ENCODE measurements at regions not wholly inside any gene's neighbourhood (a gene's known extent, or its start where the extent isn't known, plus 50 kb on each side); places are given as distances from the start of the nearest gene placed in this dataset.

DNA sequence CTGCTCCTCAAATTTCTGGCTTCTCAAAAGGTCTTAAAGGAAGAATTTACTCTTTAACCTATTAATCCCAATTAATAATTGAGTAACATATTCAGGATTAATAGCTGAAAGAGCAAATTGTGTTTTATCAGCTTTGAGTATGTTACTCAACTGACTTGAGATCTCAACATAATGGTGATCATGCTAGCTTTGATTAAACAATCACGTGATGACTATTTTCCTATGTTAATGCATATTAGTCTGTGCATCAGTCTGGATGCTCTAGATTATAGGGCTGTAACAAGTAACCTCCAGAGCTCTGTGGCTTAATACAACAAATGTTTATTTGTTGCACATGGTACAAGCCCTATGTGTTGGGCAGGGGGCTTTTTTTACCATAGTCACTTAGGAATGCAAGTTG is 313.4 kb upstream of the BTBD3 start:
- H2AFZ ChIP-seq (ENCODE audit: low read depth, low read length), result no peak overlapping the region
- H3K4me3 ChIP-seq (ENCODE audit: low read length), result no peak overlapping the region
- H4K20me1 ChIP-seq (ENCODE audit: insufficient read depth), result no peaks in the 10 kb centered on the region
- H3K9ac ChIP-seq (ENCODE audit: low read length), result no peak overlapping the region
- no peaks in the 10 kb centered on the region for H3K36me3 ChIP-seq (ENCODE audit: insufficient read depth, low read length)
- no peak overlapping the region for H3K4me2 ChIP-seq (ENCODE audit: low read length)
- H3K79me2 ChIP-seq (replicated peaks; ENCODE audit: insufficient read depth, low read length), result no peaks in the 10 kb centered on the region
- no peak overlapping the region for H3K27ac ChIP-seq (ENCODE audit: low read length)
- H3K9me2 ChIP-seq (ENCODE audit: insufficient read depth, low read length), result no peaks in the 10 kb centered on the region
- no peaks in the 10 kb centered on the region for H3F3A ChIP-seq (ENCODE audit: insufficient read depth, low read length, poor library complexity, severe bottlenecking)
- H3K27me3 ChIP-seq (ENCODE audit: insufficient read depth, low read depth, low read length), result no peaks in the 10 kb centered on the region
- H3K9me3 ChIP-seq (ENCODE audit: low read length), result no peaks in the 10 kb centered on the region
- TF ChIP-seq EZH2 (IDR thresholded peaks at IDR 0.05; ENCODE audit: borderline replicate concordance, insufficient read depth, low read length, poor library complexity, severe bottlenecking) (no peak), TAF1 (IDR thresholded peaks at IDR 0.05; ENCODE audit: low read depth) (no peak), POLR2AphosphoS5 (IDR thresholded peaks at IDR 0.05) (no peak), RAD21 (conservative IDR thresholded peaks at IDR 0.05) (no peak), SMC3 (conservative IDR thresholded peaks at IDR 0.05; ENCODE audit: poor library complexity) (no peak), MXI1 (conservative IDR thresholded peaks at IDR 0.05; ENCODE audit: poor library complexity, severe bottlenecking) (no peak), EP300 (conservative IDR thresholded peaks at IDR 0.05; ENCODE audit: poor library complexity, severe bottlenecking) (no peak)
- TF ChIP-seq, protein P1, sequence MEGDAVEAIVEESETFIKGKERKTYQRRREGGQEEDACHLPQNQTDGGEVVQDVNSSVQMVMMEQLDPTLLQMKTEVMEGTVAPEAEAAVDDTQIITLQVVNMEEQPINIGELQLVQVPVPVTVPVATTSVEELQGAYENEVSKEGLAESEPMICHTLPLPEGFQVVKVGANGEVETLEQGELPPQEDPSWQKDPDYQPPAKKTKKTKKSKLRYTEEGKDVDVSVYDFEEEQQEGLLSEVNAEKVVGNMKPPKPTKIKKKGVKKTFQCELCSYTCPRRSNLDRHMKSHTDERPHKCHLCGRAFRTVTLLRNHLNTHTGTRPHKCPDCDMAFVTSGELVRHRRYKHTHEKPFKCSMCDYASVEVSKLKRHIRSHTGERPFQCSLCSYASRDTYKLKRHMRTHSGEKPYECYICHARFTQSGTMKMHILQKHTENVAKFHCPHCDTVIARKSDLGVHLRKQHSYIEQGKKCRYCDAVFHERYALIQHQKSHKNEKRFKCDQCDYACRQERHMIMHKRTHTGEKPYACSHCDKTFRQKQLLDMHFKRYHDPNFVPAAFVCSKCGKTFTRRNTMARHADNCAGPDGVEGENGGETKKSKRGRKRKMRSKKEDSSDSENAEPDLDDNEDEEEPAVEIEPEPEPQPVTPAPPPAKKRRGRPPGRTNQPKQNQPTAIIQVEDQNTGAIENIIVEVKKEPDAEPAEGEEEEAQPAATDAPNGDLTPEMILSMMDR (IDR thresholded peaks at IDR 0.05; ENCODE audit: poor library complexity, severe bottlenecking), result no peak
- TF ChIP-seq, protein P2, sequence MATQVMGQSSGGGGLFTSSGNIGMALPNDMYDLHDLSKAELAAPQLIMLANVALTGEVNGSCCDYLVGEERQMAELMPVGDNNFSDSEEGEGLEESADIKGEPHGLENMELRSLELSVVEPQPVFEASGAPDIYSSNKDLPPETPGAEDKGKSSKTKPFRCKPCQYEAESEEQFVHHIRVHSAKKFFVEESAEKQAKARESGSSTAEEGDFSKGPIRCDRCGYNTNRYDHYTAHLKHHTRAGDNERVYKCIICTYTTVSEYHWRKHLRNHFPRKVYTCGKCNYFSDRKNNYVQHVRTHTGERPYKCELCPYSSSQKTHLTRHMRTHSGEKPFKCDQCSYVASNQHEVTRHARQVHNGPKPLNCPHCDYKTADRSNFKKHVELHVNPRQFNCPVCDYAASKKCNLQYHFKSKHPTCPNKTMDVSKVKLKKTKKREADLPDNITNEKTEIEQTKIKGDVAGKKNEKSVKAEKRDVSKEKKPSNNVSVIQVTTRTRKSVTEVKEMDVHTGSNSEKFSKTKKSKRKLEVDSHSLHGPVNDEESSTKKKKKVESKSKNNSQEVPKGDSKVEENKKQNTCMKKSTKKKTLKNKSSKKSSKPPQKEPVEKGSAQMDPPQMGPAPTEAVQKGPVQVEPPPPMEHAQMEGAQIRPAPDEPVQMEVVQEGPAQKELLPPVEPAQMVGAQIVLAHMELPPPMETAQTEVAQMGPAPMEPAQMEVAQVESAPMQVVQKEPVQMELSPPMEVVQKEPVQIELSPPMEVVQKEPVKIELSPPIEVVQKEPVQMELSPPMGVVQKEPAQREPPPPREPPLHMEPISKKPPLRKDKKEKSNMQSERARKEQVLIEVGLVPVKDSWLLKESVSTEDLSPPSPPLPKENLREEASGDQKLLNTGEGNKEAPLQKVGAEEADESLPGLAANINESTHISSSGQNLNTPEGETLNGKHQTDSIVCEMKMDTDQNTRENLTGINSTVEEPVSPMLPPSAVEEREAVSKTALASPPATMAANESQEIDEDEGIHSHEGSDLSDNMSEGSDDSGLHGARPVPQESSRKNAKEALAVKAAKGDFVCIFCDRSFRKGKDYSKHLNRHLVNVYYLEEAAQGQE (IDR thresholded peaks at IDR 0.05; ENCODE audit: borderline replicate concordance), result no peak

GRCh38 chr20:11607047-11607446 is 310.6 kb upstream of the BTBD3 start:
- no peaks in the 10 kb centered on the region for H3K27me3 ChIP-seq (ENCODE audit: insufficient read depth, low read depth, low read length)
- H3K9me2 ChIP-seq (ENCODE audit: insufficient read depth, low read length), result no peaks in the 10 kb centered on the region
- no peak overlapping the region for H2AFZ ChIP-seq (ENCODE audit: low read depth, low read length)
- no peak overlapping the region for H3K9ac ChIP-seq (ENCODE audit: low read length)
- no peaks in the 10 kb centered on the region for H4K20me1 ChIP-seq (ENCODE audit: insufficient read depth)
- H3K9me3 ChIP-seq (ENCODE audit: low read length), result no peaks in the 10 kb centered on the region
- no peak for TF ChIP-seq SMC3 (conservative IDR thresholded peaks at IDR 0.05; ENCODE audit: poor library complexity)
- TF ChIP-seq TAF1 (IDR thresholded peaks at IDR 0.05; ENCODE audit: low read depth), result no peak
- TF ChIP-seq, protein P2 (IDR thresholded peaks at IDR 0.05; ENCODE audit: borderline replicate concordance), result no peak
- no peak for TF ChIP-seq EP300 (conservative IDR thresholded peaks at IDR 0.05; ENCODE audit: poor library complexity, severe bottlenecking)
- TF ChIP-seq POLR2AphosphoS5 (IDR thresholded peaks at IDR 0.05), result no peak
- TF ChIP-seq, protein P1 (IDR thresholded peaks at IDR 0.05; ENCODE audit: poor library complexity, severe bottlenecking), result no peak
- TF ChIP-seq MXI1 (conservative IDR thresholded peaks at IDR 0.05; ENCODE audit: poor library complexity, severe bottlenecking), result no peak
- no peak for TF ChIP-seq EZH2 (IDR thresholded peaks at IDR 0.05; ENCODE audit: borderline replicate concordance, insufficient read depth, low read length, poor library complexity, severe bottlenecking)
- TF ChIP-seq RAD21 (conservative IDR thresholded peaks at IDR 0.05), result no peak
- no peaks in the 10 kb centered on the region for H3K36me3 ChIP-seq (ENCODE audit: insufficient read depth, low read length)
- no peaks in the 10 kb centered on the region for H3K79me2 ChIP-seq (replicated peaks; ENCODE audit: insufficient read depth, low read length)
- no peak overlapping the region for H3K4me2 ChIP-seq (ENCODE audit: low read length)
- no peak overlapping the region for H3K4me3 ChIP-seq (ENCODE audit: low read length)
- H3F3A ChIP-seq (ENCODE audit: insufficient read depth, low read length, poor library complexity, severe bottlenecking), result no peaks in the 10 kb centered on the region
- H3K27ac ChIP-seq (ENCODE audit: low read length), result no peak overlapping the region

Measured in neural cell (in vitro differentiated cells).